Stimulated activated naive B cell treated with anti-CD40 and anti-IgM and Interleukin-4, amounts not matched to agents 10 μg/mL and 1 μg/mL and 100 μg/mL, for 72 hours (primary cell): ENCODE measurements at regions not wholly inside any gene's neighbourhood (a gene's known extent, or its start where the extent isn't known, plus 50 kb on each side); places are given as distances from the start of the nearest gene placed in this dataset.

Source experiments
- ATAC-seq, 2 donors: fragments of 150-1000 bp; cut with Tn5 transposase; replicated peaks; 2 replicates each; pipeline ENCODE4 v1.10.0; 2021; ENCODE audit warnings: moderate library complexity in 1 of 2
- DNase-seq: peaks from one replicate; pipeline ENCODE4 v3.0.0; 2021
- H3K27ac Mint-ChIP-seq: one replicate; pipeline ENCODE4 v1.8.0; 2022; ENCODE audit warnings: mild to moderate bottlenecking, mixed read lengths
- H3K27me3 Mint-ChIP-seq, 2 donors: one replicate each; pipeline ENCODE4 v1.8.0; 2022; ENCODE audit warnings: mixed read lengths in 2 of 2
- H3K36me3 Mint-ChIP-seq, 2 donors: one replicate each; pipeline ENCODE4 v1.8.0; 2022; ENCODE audit warnings: mixed read lengths in 2 of 2, mild to moderate bottlenecking in 1 of 2
- H3K4me1 Mint-ChIP-seq, 2 donors: one replicate each; pipeline ENCODE4 v1.8.0; 2022; ENCODE audit warnings: mixed read lengths in 2 of 2, mild to moderate bottlenecking in 1 of 2
- H3K4me3 Mint-ChIP-seq, 2 donors: one replicate each; pipeline ENCODE4 v1.8.0; 2022; ENCODE audit warnings: mild to moderate bottlenecking in 2 of 2, mixed read lengths in 2 of 2, moderate library complexity in 1 of 2
- H3K9me3 Mint-ChIP-seq, 2 donors: one replicate each; pipeline ENCODE4 v1.8.0; 2022; ENCODE audit warnings: mixed read lengths in 2 of 2, mild to moderate bottlenecking in 1 of 2

- ATAC-seq (no peak), DNase-seq (no peak)
- no peak overlapping the region for H3K4me3 Mint-ChIP-seq
- no peak overlapping the region for H3K27ac Mint-ChIP-seq
- no peaks in the 10 kb centered on the region for H3K36me3 Mint-ChIP-seq
- H3K9me3 Mint-ChIP-seq, result peaks cover 0 to 5% of the 10 kb centered on the region in 2 donors
- no peaks in the 10 kb centered on the region for H3K4me1 Mint-ChIP-seq
- no peaks in the 10 kb centered on the region for H3K27me3 Mint-ChIP-seq
Observed at GRCh38 chr2:199115169-199115568, 342.6 kb downstream of the SATB2 start.

GRCh38 chr2:199113111-199113510, 344.6 kb downstream of the SATB2 start:
- no peak for ATAC-seq
- no peaks in the 10 kb centered on the region for H3K27me3 Mint-ChIP-seq
- no peaks in the 10 kb centered on the region for H3K36me3 Mint-ChIP-seq
- no peak overlapping the region for H3K27ac Mint-ChIP-seq
- no peak for DNase-seq
- no peak overlapping the region for H3K4me3 Mint-ChIP-seq
- H3K9me3 Mint-ChIP-seq, result peaks cover 3 to 5% of the 10 kb centered on the region in 2 donors
- H3K4me1 Mint-ChIP-seq, result no peaks in the 10 kb centered on the region

GRCh38 chr2:199111458-199111857, 346.3 kb downstream of the SATB2 start:
- no peak overlapping the region for H3K4me3 Mint-ChIP-seq

GRCh38 chr2:199108056-199108455, 349.7 kb downstream of the SATB2 start:
- H3K27me3 Mint-ChIP-seq, result no peaks in the 10 kb centered on the region
- H3K9me3 Mint-ChIP-seq, result peaks cover 0 to 5% of the 10 kb centered on the region in 2 donors
- no peak overlapping the region for H3K4me3 Mint-ChIP-seq
- no peaks in the 10 kb centered on the region for H3K4me1 Mint-ChIP-seq
- H3K36me3 Mint-ChIP-seq, result no peaks in the 10 kb centered on the region
- H3K27ac Mint-ChIP-seq, result no peak overlapping the region
- DNase-seq, result no peak
- ATAC-seq, result no peak

More at GRCh38 chr2:199111458-199111857, 346.3 kb downstream of the SATB2 start:
- no peaks in the 10 kb centered on the region for H3K27me3 Mint-ChIP-seq
- no peaks in the 10 kb centered on the region for H3K4me1 Mint-ChIP-seq
- H3K27ac Mint-ChIP-seq, result no peak overlapping the region
- ATAC-seq (no peak), DNase-seq (no peak)
- H3K9me3 Mint-ChIP-seq, result peaks cover 3 to 5% of the 10 kb centered on the region in 2 donors
- no peaks in the 10 kb centered on the region for H3K36me3 Mint-ChIP-seq

GRCh38 chr2:199105826-199106225, 351.9 kb downstream of the SATB2 start:
- ATAC-seq (no peak), DNase-seq (no peak)
- Mint-ChIP-seq H3K4me3 (no peak overlapping the region), H3K4me1 (no peaks in the 10 kb centered on the region), H3K27me3 (no peaks in the 10 kb centered on the region), H3K27ac (no peak overlapping the region), H3K9me3 (peaks cover 0 to 5% of the 10 kb centered on the region in 2 donors), H3K36me3 (no peaks in the 10 kb centered on the region)

- no peak overlapping the region for H3K27ac Mint-ChIP-seq
- H3K4me3 Mint-ChIP-seq, result no peak overlapping the region
- ATAC-seq (no peak), DNase-seq (no peak)
- H3K27me3 Mint-ChIP-seq, result no peaks in the 10 kb centered on the region
- no peaks in the 10 kb centered on the region for H3K9me3 Mint-ChIP-seq
- no peaks in the 10 kb centered on the region for H3K36me3 Mint-ChIP-seq
- H3K4me1 Mint-ChIP-seq, result no peaks in the 10 kb centered on the region
Observed at GRCh38 chr2:199101487-199101886, 356.3 kb downstream of the SATB2 start.

- Mint-ChIP-seq H3K36me3 (no peaks in the 10 kb centered on the region), H3K27me3 (no peaks in the 10 kb centered on the region), H3K4me1 (no peaks in the 10 kb centered on the region), H3K4me3 (no peak overlapping the region), H3K27ac (no peak overlapping the region), H3K9me3 (no peaks in the 10 kb centered on the region)
- ATAC-seq (no peak), DNase-seq (no peak)
Observed at GRCh38 chr2:199100326-199101110, 357.2 kb downstream of the SATB2 start.

- DNase-seq (no peak), ATAC-seq (peak in 1 of 2 donors; percentile 14)
- Mint-ChIP-seq H3K4me1 (no peaks in the 10 kb centered on the region), H3K9me3 (peaks cover 0 to 2% of the 10 kb centered on the region in 2 donors), H3K36me3 (no peaks in the 10 kb centered on the region), H3K27ac (no peak overlapping the region), H3K4me3 (no peak overlapping the region), H3K27me3 (no peaks in the 10 kb centered on the region)
Observed at GRCh38 chr2:199092419-199092818, 365.3 kb downstream of the SATB2 start.

- ATAC-seq, result no peak
- Mint-ChIP-seq H3K36me3 (no peaks in the 10 kb centered on the region), H3K4me1 (no peaks in the 10 kb centered on the region), H3K27me3 (no peaks in the 10 kb centered on the region), H3K9me3 (no peaks in the 10 kb centered on the region), H3K27ac (no peak overlapping the region), H3K4me3 (no peak overlapping the region)
- no peak for DNase-seq
Observed at GRCh38 chr2:199085261-199085660, 372.5 kb downstream of the SATB2 start.

GRCh38 chr2:199070322-199070949, 387.3 kb downstream of the SATB2 start:
- Mint-ChIP-seq H3K27me3 (no peaks in the 10 kb centered on the region), H3K36me3 (no peaks in the 10 kb centered on the region), H3K27ac (no peak overlapping the region), H3K9me3 (peaks cover 5 to 9% of the 10 kb centered on the region in 2 donors), H3K4me1 (no peaks in the 10 kb centered on the region), H3K4me3 (no peak overlapping the region)
- ATAC-seq (no peak), DNase-seq (no peak)

GRCh38 chr2:199064201-199064600, 393.5 kb downstream of the SATB2 start:
- no peaks in the 10 kb centered on the region for H3K4me1 Mint-ChIP-seq
- DNase-seq (no peak), ATAC-seq (no peak)
- H3K27me3 Mint-ChIP-seq, result no peaks in the 10 kb centered on the region
- no peak overlapping the region for H3K27ac Mint-ChIP-seq
- no peak overlapping the region for H3K4me3 Mint-ChIP-seq
- no peaks in the 10 kb centered on the region for H3K36me3 Mint-ChIP-seq
- peaks cover 11 to 14% of the 10 kb centered on the region in 2 donors for H3K9me3 Mint-ChIP-seq

GRCh38 chr2:199057936-199058335, 399.8 kb downstream of the SATB2 start:
- ATAC-seq, result no peak
- no peaks in the 10 kb centered on the region for H3K27me3 Mint-ChIP-seq
- peaks cover 4 to 5% of the 10 kb centered on the region in 2 donors for H3K9me3 Mint-ChIP-seq
- no peaks in the 10 kb centered on the region for H3K36me3 Mint-ChIP-seq
- no peaks in the 10 kb centered on the region for H3K4me1 Mint-ChIP-seq
- no peak overlapping the region for H3K27ac Mint-ChIP-seq
- DNase-seq, result no peak
- no peak overlapping the region for H3K4me3 Mint-ChIP-seq

GRCh38 chr2:199055336-199055735, 402.4 kb downstream of the SATB2 start:
- no peak overlapping the region for H3K27ac Mint-ChIP-seq
- no peaks in the 10 kb centered on the region for H3K4me1 Mint-ChIP-seq
- no peaks in the 10 kb centered on the region for H3K36me3 Mint-ChIP-seq
- no peaks in the 10 kb centered on the region for H3K27me3 Mint-ChIP-seq
- H3K4me3 Mint-ChIP-seq, result no peak overlapping the region
- H3K9me3 Mint-ChIP-seq, result peaks cover 0 to 2% of the 10 kb centered on the region in 2 donors
- ATAC-seq (no peak), DNase-seq (no peak)

GRCh38 chr2:199042660-199043379, 414.9 kb downstream of the SATB2 start:
- no peak overlapping the region for H3K27ac Mint-ChIP-seq
- DNase-seq, result no peak
- no peaks in the 10 kb centered on the region for H3K36me3 Mint-ChIP-seq
- ATAC-seq, result peak in 1 of 2 donors; percentile 33
- H3K4me1 Mint-ChIP-seq, result no peaks in the 10 kb centered on the region
- no peak overlapping the region for H3K4me3 Mint-ChIP-seq
- H3K9me3 Mint-ChIP-seq, result peaks cover 0 to 1% of the 10 kb centered on the region in 2 donors
- no peaks in the 10 kb centered on the region for H3K27me3 Mint-ChIP-seq
